ENCODE measurements at regions not wholly inside any gene's neighbourhood (a gene's known extent, or its start where the extent isn't known, plus 50 kb on each side); places are given as distances from the start of the nearest gene placed in this dataset.

DNA sequence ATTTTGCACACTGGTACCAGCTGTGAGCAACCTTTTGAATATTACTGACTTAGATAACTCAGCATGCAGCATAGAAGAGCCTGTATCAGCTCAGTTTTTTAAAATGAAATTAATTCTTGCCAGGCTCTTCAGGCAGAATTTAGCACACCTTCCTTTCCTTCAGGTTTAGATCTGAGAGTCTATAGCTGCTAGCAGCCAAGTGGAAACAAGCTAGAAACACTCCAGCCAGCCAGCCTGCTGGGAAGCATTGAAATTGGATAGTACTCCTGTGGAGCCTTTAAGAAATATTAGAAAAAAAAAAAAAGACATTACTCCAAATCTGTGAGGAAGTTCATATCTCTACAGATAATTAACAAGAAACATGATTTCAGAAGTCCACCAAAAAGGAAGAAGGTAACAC is 812.2 kb downstream of the DTWD2 start:
- H3K79me2 ChIP-seq (ENCODE audit: control insufficient read depth, insufficient read depth, low read length) = no peaks in the 10 kb centered on the region
- H3K4me3 ChIP-seq = no peak overlapping the region
- BruUV-seq (replicated peaks) = no TSS peak
- no peaks in the 10 kb centered on the region for H3K4me1 ChIP-seq (ENCODE audit: control insufficient read depth, insufficient read depth, low read length)
- no peak overlapping the region for H3K9ac ChIP-seq (ENCODE audit: control insufficient read depth, insufficient read depth, low read length)
- ChIA-PET RAD21 (ENCODE audit: unreplicated experiment) (no interaction called here), CTCF (interaction anchor here (0.9 kb wide), 1 partner anchor 8 kb away, joined by 3 read pairs; no protein-coding TSS in a partner anchor), SMC1A (ENCODE audit: uncharacterized antibody, unreplicated experiment) (interaction anchor here (0.6 kb wide), 1 partner anchor 380 kb away, joined by 3 read pairs; no protein-coding TSS in a partner anchor), POLR2A (no interaction called here)
- intact Hi-C loops (cut with micrococcal nuclease; ENCODE audit: unreplicated experiment) (no loop called here), in situ Hi-C loops (cut with MboI) (no loop called here)
- H3K27ac ChIP-seq (ENCODE audit: control insufficient read depth, insufficient read depth) = no peak overlapping the region
- no peaks in the 10 kb centered on the region for H4K20me1 ChIP-seq (ENCODE audit: control insufficient read depth, insufficient read depth)
- no peaks in the 10 kb centered on the region for H3K9me3 ChIP-seq (replicated peaks; ENCODE audit: control insufficient read depth, insufficient read depth, low read length)
- H3K36me3 ChIP-seq (ENCODE audit: control insufficient read depth in 2 of 2, insufficient read depth in 2 of 2, low read length in 1 of 2) = no peaks in the 10 kb centered on the region
- ATAC-seq (no peak), DNase-seq (ENCODE audit: low read depth, low spot score) (no peak), FAIRE-seq (no peak)
- H3K4me2 ChIP-seq (ENCODE audit: control insufficient read depth, insufficient read depth) = no peak overlapping the region
- H2AFZ ChIP-seq (ENCODE audit: control insufficient read depth, low read depth, low read length) = no peak overlapping the region
- H3K27me3 ChIP-seq (replicated peaks in 1 of 2; ENCODE audit: control insufficient read depth in 2 of 2, insufficient read depth in 2 of 2, low read length in 1 of 2) = no peaks in the 10 kb centered on the region
- TF ChIP-seq TCF12 (IDR thresholded peaks at IDR 0.05; ENCODE audit: low read depth, low read length) (no peak), TCF3 (IDR thresholded peaks at IDR 0.05; ENCODE audit: borderline replicate concordance, insufficient read depth, low read depth, low read length) (no peak), RBBP5 (conservative IDR thresholded peaks at IDR 0.05) (no peak), ZNF24 (IDR thresholded peaks at IDR 0.05) (no peak), ZNF274 (IDR thresholded peaks at IDR 0.05; ENCODE audit: insufficient read depth, insufficient read length) (no peak), POU2F2 (IDR thresholded peaks at IDR 0.05; ENCODE audit: borderline replicate concordance, low read depth, low read length) (no peak), STAT1 (conservative IDR thresholded peaks at IDR 0.05) (no peak), KDM1A (IDR thresholded peaks at IDR 0.05; ENCODE audit: borderline replicate concordance) (no peak)
- TF ChIP-seq, protein P1, sequence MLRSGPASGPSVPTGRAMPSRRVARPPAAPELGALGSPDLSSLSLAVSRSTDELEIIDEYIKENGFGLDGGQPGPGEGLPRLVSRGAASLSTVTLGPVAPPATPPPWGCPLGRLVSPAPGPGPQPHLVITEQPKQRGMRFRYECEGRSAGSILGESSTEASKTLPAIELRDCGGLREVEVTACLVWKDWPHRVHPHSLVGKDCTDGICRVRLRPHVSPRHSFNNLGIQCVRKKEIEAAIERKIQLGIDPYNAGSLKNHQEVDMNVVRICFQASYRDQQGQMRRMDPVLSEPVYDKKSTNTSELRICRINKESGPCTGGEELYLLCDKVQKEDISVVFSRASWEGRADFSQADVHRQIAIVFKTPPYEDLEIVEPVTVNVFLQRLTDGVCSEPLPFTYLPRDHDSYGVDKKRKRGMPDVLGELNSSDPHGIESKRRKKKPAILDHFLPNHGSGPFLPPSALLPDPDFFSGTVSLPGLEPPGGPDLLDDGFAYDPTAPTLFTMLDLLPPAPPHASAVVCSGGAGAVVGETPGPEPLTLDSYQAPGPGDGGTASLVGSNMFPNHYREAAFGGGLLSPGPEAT (IDR thresholded peaks at IDR 0.05; ENCODE audit: low read depth) = no peak
- TF ChIP-seq, protein P2, sequence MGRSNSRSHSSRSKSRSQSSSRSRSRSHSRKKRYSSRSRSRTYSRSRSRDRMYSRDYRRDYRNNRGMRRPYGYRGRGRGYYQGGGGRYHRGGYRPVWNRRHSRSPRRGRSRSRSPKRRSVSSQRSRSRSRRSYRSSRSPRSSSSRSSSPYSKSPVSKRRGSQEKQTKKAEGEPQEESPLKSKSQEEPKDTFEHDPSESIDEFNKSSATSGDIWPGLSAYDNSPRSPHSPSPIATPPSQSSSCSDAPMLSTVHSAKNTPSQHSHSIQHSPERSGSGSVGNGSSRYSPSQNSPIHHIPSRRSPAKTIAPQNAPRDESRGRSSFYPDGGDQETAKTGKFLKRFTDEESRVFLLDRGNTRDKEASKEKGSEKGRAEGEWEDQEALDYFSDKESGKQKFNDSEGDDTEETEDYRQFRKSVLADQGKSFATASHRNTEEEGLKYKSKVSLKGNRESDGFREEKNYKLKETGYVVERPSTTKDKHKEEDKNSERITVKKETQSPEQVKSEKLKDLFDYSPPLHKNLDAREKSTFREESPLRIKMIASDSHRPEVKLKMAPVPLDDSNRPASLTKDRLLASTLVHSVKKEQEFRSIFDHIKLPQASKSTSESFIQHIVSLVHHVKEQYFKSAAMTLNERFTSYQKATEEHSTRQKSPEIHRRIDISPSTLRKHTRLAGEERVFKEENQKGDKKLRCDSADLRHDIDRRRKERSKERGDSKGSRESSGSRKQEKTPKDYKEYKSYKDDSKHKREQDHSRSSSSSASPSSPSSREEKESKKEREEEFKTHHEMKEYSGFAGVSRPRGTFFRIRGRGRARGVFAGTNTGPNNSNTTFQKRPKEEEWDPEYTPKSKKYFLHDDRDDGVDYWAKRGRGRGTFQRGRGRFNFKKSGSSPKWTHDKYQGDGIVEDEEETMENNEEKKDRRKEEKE (IDR thresholded peaks at IDR 0.05) = no peak
- TF ChIP-seq, protein P3, sequence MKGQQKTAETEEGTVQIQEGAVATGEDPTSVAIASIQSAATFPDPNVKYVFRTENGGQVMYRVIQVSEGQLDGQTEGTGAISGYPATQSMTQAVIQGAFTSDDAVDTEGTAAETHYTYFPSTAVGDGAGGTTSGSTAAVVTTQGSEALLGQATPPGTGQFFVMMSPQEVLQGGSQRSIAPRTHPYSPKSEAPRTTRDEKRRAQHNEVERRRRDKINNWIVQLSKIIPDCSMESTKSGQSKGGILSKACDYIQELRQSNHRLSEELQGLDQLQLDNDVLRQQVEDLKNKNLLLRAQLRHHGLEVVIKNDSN (IDR thresholded peaks at IDR 0.05; ENCODE audit: borderline replicate concordance, extremely low read length, insufficient read depth, low read depth, low read length) = no peak
- TF ChIP-seq, protein P4, sequence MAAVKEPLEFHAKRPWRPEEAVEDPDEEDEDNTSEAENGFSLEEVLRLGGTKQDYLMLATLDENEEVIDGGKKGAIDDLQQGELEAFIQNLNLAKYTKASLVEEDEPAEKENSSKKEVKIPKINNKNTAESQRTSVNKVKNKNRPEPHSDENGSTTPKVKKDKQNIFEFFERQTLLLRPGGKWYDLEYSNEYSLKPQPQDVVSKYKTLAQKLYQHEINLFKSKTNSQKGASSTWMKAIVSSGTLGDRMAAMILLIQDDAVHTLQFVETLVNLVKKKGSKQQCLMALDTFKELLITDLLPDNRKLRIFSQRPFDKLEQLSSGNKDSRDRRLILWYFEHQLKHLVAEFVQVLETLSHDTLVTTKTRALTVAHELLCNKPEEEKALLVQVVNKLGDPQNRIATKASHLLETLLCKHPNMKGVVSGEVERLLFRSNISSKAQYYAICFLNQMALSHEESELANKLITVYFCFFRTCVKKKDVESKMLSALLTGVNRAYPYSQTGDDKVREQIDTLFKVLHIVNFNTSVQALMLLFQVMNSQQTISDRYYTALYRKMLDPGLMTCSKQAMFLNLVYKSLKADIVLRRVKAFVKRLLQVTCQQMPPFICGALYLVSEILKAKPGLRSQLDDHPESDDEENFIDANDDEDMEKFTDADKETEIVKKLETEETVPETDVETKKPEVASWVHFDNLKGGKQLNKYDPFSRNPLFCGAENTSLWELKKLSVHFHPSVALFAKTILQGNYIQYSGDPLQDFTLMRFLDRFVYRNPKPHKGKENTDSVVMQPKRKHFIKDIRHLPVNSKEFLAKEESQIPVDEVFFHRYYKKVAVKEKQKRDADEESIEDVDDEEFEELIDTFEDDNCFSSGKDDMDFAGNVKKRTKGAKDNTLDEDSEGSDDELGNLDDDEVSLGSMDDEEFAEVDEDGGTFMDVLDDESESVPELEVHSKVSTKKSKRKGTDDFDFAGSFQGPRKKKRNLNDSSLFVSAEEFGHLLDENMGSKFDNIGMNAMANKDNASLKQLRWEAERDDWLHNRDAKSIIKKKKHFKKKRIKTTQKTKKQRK (IDR thresholded peaks at IDR 0.05; ENCODE audit: low read depth, low read length) = no peak
- TF ChIP-seq, protein P5, sequence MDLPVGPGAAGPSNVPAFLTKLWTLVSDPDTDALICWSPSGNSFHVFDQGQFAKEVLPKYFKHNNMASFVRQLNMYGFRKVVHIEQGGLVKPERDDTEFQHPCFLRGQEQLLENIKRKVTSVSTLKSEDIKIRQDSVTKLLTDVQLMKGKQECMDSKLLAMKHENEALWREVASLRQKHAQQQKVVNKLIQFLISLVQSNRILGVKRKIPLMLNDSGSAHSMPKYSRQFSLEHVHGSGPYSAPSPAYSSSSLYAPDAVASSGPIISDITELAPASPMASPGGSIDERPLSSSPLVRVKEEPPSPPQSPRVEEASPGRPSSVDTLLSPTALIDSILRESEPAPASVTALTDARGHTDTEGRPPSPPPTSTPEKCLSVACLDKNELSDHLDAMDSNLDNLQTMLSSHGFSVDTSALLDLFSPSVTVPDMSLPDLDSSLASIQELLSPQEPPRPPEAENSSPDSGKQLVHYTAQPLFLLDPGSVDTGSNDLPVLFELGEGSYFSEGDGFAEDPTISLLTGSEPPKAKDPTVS (IDR thresholded peaks at IDR 0.05; ENCODE audit: low read depth, low read length) = no peak

All from GM12878 (cell line).